Suppressor macrophage treated with lipopolysaccharide for 1 hour (primary cell): ENCODE measurements at regions not wholly inside any gene's neighbourhood (a gene's known extent, or its start where the extent isn't known, plus 50 kb on each side); places are given as distances from the start of the nearest gene placed in this dataset.

ENCODE experiments used
- DNase-seq, 3 donors: peaks; one replicate each; pipeline ENCODE4 v3.0.0-alpha.2; 2020 to 2022

- no peak for DNase-seq
Observed at GRCh38 chr21:15247613-15248012, 182.8 kb upstream of the NRIP1 start.

DNA sequence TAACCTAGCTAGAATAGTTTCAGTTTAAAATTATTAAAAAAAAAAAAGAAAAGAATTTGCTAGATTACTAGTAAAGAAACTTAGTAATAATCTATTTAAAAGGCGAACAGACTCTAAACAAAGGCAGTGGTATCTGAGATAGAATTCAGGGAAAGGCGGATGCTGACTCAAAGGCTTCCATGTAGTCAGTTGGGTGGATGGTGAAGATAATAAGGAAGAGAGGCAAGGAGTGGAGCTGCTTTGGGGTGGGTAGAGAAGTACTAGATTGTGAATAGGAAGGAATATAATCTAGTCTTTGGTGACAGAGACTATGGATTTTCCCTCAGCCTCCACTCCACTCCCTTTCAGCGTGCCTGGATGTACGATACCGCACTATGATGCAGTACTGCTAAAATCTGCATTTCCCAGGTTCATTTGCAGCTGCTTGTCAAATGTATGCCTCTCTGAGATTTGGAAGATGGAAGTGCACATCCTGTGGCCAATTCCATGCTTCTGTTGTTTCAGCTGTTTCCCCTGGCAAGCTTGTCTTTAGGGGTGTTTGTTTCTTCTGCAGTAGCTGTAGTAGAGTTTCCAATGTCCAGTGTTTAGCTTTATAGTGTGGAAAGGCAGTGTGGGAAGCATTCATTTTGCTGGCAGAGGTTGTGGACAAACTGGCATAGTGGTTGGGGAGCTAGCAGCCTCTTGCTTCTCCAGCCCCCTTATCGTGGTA is 184.6 kb upstream of the NRIP1 start:
- DNase-seq: no peak

GRCh38 chr21:15250384-15250783 is 185.6 kb upstream of the NRIP1 start:
- peak in 1 of 3 donors; percentile 9 for DNase-seq

DNA sequence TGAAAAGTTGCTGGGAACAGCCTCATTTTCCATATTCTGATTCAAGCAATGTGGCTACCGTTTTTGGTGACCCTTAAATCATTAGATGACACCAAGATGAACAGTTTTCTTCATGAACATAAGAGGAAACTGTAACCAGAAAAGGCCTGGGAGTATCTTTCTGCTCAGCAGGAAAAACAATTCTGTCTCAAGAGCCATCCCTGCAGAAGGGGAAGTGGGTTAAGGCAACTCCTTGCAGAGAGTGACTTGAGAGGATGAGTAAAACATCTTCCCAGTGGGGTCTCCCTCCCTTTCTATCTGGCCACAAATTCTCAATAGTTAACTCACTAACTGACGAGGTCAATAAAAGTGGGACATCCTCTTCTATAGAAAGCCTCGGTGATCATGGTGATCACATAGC is 187.6 kb upstream of the NRIP1 start:
- DNase-seq: peak; percentile 46 to 65 (median 59)

GRCh38 chr21:15254111-15254510 is 189.3 kb upstream of the NRIP1 start:
- no peak for DNase-seq

DNA sequence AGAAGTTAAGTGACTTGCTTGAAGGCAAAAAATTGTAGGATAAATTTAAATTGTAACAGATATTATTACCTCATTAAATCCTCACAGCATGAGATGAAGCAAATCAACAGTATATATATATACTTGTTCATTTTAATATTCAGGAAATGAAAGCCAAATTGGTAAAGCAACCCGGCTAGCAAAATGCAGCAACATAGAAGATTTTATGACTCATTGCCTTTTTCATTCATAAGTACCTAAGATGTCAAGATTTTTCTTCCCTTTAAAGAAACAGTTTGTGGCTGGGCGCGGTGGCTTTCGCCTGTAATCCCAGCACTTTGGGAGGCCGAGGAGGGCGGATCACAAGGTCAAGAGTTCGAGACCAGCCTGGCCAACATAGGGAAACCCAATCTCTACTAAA is 190.5 kb upstream of the NRIP1 start:
- peak; percentile 41 to 78 (median 60) for DNase-seq

GRCh38 chr21:15255763-15256162 is 191.0 kb upstream of the NRIP1 start:
- DNase-seq: no peak

- DNase-seq: no peak
Observed at GRCh38 chr21:15256996-15257395, 192.2 kb upstream of the NRIP1 start.

DNA sequence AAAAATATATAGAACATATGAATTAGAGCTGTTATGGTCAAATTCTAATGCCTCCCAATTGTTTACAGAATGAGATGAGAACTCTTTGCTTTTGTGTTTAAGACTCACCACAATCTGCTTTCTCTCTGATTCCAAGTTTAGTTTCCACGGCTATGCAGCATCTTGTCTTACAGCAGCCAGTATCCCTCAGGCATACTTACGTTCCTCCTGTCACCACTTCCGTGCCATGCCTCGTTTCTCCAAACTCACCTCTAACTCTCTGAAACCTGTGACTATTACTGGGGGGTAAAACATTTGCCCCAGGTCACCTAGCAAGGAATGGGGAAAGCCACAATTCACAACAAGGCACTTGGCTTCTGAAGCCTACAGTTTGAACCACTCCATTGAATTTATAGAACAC is 192.8 kb upstream of the NRIP1 start:
- no peak for DNase-seq

GRCh38 chr21:15259824-15260223 is 195.0 kb upstream of the NRIP1 start:
- no peak for DNase-seq

GRCh38 chr21:15260604-15261003 is 195.8 kb upstream of the NRIP1 start:
- no peak for DNase-seq

DNA sequence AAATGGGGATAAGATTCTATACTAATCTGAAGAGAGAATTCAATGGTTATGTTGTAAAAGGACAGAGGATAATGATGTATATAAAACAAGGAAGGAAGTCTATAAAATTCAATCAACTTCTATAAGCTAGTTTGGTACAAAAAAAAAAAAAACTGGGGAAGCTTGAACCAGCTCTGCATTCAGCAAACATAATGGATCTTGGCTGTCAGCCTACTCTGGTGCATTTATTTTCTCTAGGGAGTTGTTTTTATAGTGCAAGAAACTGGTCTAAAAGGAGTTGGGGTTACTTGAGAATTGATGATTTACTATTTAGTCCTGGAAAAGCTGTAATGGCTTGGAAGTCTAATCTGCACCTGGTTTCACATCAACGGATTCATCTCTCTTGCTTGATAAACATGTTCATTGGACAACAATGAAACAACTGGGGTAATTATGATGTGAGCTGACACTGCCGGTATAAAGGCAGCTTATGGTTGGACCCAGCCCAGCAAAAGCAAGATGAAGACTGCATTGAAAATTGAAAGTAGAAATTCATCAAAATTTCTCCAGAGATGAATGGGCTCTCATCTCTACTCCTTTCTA is 199.4 kb upstream of the NRIP1 start:
- DNase-seq: no peak

DNA sequence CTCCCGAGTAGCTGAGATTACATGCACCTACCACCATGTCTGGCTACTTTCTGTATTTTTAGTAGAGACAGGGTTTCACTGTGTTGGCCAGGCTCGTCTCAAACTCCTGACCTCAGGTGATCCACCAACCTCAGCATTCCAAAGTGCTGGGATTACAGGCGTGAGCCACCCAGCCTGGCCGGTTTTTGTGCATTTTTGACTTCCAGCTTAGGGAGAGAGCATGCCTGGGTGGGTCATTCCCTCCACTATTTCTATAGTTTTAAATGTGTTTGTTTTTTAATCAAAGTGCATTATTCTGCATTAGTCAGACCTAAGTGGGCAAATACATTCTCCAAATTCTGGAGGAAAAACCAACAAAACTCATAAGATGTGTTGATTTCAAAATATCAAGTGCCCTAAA is 207.4 kb upstream of the NRIP1 start:
- DNase-seq: no peak

- DNase-seq: no peak
Observed at GRCh38 chr21:15272591-15272990, 207.8 kb upstream of the NRIP1 start.

DNA sequence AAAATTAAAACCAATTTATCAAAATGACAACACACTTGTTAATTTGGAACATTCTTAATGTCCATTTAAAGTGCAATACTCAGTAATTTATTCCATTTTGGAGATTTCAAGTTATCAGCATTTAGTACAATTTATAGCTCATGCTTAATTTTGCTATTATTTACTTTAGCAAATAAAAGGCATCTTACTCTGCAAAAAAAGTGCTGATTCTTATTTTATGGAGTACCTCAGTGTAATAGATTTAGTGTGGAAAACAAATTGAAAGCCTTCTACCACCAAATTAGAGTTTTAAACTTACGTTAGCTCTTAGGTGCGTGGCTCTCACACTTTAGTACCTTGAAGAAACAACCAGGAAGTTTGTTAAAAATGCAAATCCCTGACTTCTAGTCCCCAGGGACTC is 208.4 kb upstream of the NRIP1 start:
- DNase-seq: no peak

DNA sequence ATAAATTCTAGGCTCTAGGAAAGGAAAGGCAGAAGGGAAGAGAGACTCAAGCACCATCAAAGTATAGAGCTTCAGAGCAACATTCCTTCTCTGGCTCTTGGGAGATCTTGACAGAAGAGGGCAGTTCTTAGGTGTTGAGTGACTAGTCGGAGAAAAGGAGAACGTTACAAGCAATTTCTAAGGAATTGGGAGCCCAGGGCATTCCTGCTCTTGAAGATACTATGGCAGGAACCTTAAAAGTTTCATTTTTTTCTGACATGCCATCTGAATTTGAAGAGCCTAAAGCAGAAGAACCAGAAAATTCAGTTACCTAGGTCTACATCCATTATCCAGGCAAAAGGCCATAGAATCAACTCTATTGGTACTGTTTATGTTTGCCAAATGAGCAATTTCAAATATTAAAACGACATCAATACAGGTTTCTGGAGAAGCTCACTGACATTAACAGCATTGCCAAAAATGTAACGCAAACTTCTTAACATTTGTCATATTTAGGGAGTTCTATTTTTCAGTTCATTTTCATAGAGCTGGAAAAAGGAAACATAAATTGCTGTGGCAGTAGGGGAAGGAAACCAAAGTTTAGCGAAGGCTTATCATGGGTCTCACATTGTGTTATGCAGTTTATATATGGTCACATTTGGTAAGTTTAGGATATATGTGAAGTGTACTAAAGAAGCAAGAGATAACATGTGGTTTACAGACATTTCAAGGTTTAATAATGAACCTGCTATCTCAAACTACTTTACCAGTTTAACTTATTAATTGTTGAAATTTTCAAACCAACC is 210.1 kb upstream of the NRIP1 start:
- peak in 1 of 3 donors; percentile 29 for DNase-seq

DNA sequence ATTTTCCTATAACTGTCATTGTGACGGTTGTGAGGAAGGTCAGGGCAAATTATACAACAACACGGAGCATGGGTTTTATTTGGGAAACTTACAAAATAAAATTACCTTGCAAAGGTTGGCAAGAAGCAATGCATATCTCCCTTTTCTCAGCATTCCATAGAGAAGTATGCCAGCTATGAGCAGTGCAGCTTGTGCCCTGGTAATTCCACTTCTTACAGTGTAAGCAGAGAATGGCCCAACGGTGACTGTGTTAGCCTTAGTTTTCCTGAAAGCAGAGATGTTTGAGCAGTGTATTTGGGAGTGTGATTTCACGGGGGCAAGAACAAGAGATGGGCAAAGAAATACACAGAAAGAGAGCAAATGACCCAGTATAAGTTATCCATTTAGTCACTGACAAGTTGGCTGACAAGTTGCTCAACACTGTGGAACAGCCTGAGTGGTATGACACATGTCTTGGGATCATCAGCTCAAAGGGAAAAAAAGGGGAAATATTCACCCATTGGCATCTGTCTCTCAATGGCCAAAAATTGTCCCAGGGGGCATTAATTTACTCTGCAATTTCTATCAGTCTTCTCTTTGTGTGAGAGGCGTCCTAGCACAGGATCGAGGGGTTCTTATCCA is 210.9 kb upstream of the NRIP1 start:
- peak; percentile 67 to 85 (median 78) for DNase-seq

GRCh38 chr21:15276243-15276642 is 211.4 kb upstream of the NRIP1 start:
- DNase-seq: no peak

DNA sequence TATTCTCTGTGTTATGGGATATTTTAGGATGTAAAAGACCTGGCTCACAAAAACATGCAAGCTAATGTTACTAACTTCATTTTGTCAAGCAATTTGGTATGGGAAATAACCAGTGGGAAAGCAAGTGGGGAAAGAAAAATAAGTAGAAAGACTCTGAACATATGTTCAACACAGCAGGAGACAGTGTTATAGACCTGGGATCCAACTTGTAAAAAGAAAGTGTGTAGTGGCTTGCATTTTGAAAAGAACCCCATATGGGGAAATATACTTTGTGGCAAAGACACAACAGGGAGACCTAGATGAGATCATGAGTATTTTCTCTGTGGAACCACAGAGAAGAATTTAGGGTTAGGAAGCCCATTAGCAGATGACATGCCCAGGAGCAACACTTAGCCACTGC is 212.7 kb upstream of the NRIP1 start:
- DNase-seq: no peak

DNA sequence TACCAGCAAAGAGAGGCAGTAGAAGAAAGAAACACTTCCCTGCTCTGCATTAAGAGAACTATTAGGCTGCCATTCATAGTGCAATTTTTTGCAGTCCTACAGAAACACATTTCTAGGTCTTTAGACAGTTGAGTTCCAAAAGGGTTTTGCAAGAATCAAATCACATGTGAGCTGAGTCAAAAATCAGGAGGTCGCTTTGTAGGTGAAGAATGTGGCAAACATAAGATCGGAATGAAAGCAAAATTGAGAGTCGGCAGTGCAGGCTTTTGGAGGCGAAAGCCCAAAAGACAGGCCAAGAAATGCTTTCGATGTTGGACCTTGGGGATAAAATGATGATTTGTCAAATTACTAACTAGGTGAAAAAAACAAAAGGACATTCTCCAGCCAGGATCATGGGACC is 213.5 kb upstream of the NRIP1 start:
- no peak for DNase-seq

GRCh38 chr21:15278851-15279250 is 214.1 kb upstream of the NRIP1 start:
- DNase-seq: no peak

DNA sequence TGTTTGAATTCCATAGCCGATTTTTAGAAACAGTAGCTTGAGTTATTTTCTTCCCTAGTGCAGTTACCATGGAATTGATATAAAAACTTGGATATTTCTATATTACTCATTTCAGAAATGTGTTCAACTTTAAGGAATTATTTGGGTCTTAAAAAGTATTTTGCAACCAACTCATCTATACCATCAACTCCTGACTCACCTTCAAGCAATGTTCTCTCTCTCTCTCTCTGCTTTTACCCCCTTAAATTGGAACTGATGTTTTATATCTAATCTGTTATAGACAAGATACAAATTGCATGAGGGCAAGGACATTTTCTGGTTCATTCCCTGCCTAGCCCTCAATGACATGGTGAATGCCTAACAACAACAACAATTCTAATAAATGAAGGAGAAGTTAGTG is 214.7 kb upstream of the NRIP1 start:
- DNase-seq: no peak

GRCh38 chr21:15281714-15282113 is 216.9 kb upstream of the NRIP1 start:
- no peak for DNase-seq

- DNase-seq: no peak
Observed at GRCh38 chr21:15282665-15283064, 217.9 kb upstream of the NRIP1 start.
